Lung (tissue), 11 donors: ENCODE measurements at regions not wholly inside any gene's neighbourhood (a gene's known extent, or its start where the extent isn't known, plus 50 kb on each side); places are given as distances from the start of the nearest gene placed in this dataset.

Experiments used
- ATAC-seq: fragments of 200-7000 bp; cut with Tn5 transposase; one replicate; pipeline ENCODE4 v1.9.1; 2020; ENCODE audit warnings: moderate number of reproducible peaks; ENCODE audit not compliant: insufficient read depth, low FRiP score
- DNase-seq, 3 donors: peaks; one replicate each; pipeline ENCODE4 v3.0.0-alpha.2; 2013 to 2017
- H3K27ac ChIP-seq, 2 donors: one replicate each; pipeline ENCODE4 v1.5.1; 2013; ENCODE audit warnings: mild to moderate bottlenecking in 2 of 2, moderate library complexity in 2 of 2, control low read depth in 1 of 2, inconsistent platforms in 1 of 2, low read depth in 1 of 2, low read length in 1 of 2
- H3K27me3 ChIP-seq, 3 donors: one replicate each; pipeline ENCODE4 v1.5.1; 2013; ENCODE audit warnings: low read length in 2 of 3; ENCODE audit not compliant: control insufficient read depth in 3 of 3, insufficient read depth in 3 of 3
- H3K36me3 ChIP-seq, 4 donors: one replicate each; pipeline ENCODE4 v1.5.1; 2013; ENCODE audit warnings: low read length in 4 of 4, mild to moderate bottlenecking in 1 of 4, moderate library complexity in 1 of 4; ENCODE audit not compliant: control insufficient read depth in 4 of 4, insufficient read depth in 4 of 4
- H3K4me1 ChIP-seq, 5 donors: one replicate each; pipeline ENCODE4 v1.5.1; 2013; ENCODE audit warnings: low read length in 5 of 5, mild to moderate bottlenecking in 2 of 5, moderate library complexity in 1 of 5; ENCODE audit not compliant: control insufficient read depth in 5 of 5, insufficient read depth in 5 of 5
- H3K4me3 ChIP-seq: one replicate; pipeline ENCODE4 v1.5.1; 2013; ENCODE audit warnings: mild to moderate bottlenecking, control low read depth, moderate library complexity
- H3K9ac ChIP-seq, 2 donors: one replicate each; pipeline ENCODE4 v1.5.1; 2013; ENCODE audit warnings: low read length in 2 of 2, control low read depth in 1 of 2; ENCODE audit not compliant: insufficient read depth in 1 of 2
- H3K9me3 ChIP-seq, 4 donors: one replicate each; pipeline ENCODE4 v1.5.1; 2013; ENCODE audit warnings: low read length in 3 of 4, mild to moderate bottlenecking in 1 of 4, moderate library complexity in 1 of 4; ENCODE audit not compliant: control insufficient read depth in 4 of 4, insufficient read depth in 3 of 4
- CTCF ChIP-seq: IDR thresholded peaks from 2 replicates; pipeline ENCODE4 v1.5.1; 2012; ENCODE audit warnings: mild to moderate bottlenecking; ENCODE audit errors: control extremely low read depth, extremely low read depth
- WGBS, 2 donors: extraction: QIAGEN DNeasy Blood & Tissue Kit; methylation state at CpG; one replicate each; pipeline ENCODE4 v1.1.7; 2013; 5-methylcytosine and 5-hydroxymethylcytosine counted together
- donor health status: control.
- donor health status: control.
- donor health status: Bipolar disorder and iron deficiency.
- donor health status: healthy.
- donor health status: DM: yes; HTN: yes; CAD: no.

- Histone ChIP-seq H3K9me3 (no peaks in the 10 kb centered on the region), H3K4me1 (peaks cover 0 to 3% (median 0%) of the 10 kb centered on the region in 5 donors), H3K4me3 (no peak overlapping the region), H3K9ac (no peak overlapping the region), H3K27me3 (no peaks in the 10 kb centered on the region), H3K27ac (no peak overlapping the region), H3K36me3 (no peaks in the 10 kb centered on the region)
- TF ChIP-seq CTCF: no peak
- DNase-seq (no peak), ATAC-seq (no peak)
Measured at GRCh38 chr2:118166242-118166641, 78.0 kb downstream of the INSIG2 start.

GRCh38 chr2:118165595-118165994, 77.3 kb downstream of the INSIG2 start:
- Histone ChIP-seq H3K27ac (no peak overlapping the region), H3K36me3 (no peaks in the 10 kb centered on the region), H3K9me3 (no peaks in the 10 kb centered on the region), H3K9ac (no peak overlapping the region), H3K4me1 (peaks cover 0 to 3% (median 0%) of the 10 kb centered on the region in 5 donors), H3K4me3 (no peak overlapping the region), H3K27me3 (no peaks in the 10 kb centered on the region)
- ATAC-seq: no peak
- no peak for DNase-seq
- 70 to 92% methylated on average over 2 of the region's 2 CpGs for WGBS, 2 donors
- TF ChIP-seq CTCF: no peak
